GM12872 (cell line): ENCODE measurements at regions not wholly inside any gene's neighbourhood (a gene's known extent, or its start where the extent isn't known, plus 50 kb on each side); places are given as distances from the start of the nearest gene placed in this dataset.

ENCODE experiments used
- TF ChIP-seq, protein P1 (sequence below): IDR thresholded peaks from 3 replicates; pipeline ENCODE4 v1.5.1; 2011; ENCODE audit warnings: low read depth, mild to moderate bottlenecking, low read length, moderate library complexity; ENCODE audit not compliant: insufficient read depth

DNA sequence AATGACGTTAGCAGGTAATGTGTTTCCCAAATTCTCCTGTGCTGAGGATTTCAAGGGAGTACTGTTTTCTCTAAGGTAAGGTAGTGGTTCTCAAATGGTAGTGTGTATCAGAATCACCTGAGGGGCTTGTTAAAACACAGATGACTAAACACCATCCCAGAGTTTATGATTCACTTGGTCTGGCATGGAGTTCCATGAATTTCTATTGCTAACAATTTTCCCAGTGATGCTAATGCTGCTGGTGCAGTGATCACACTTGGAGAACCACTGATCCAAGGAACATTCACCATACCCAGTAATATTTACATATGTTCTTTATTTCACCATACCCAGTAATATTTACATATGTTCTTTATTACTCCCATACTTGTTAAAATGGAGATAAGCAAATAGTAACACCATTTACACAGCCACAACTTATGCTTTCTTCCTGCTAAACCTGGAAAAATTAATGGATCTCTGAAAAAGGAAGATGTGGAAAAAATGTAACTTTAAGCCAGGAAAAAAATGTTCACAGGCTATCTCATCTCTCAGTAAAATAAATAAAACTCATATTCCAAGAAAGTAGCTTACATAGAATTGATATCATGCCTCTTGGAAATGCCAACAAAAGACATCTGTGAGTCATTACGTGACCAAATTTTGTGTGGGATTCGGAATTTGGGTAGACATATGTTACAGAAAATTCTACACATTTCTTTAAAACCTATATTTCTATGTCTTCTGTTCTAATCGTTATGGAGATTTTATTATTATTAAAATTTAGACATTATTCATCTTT, 129.5 kb downstream of the MMUT start:
- TF ChIP-seq, protein P1, sequence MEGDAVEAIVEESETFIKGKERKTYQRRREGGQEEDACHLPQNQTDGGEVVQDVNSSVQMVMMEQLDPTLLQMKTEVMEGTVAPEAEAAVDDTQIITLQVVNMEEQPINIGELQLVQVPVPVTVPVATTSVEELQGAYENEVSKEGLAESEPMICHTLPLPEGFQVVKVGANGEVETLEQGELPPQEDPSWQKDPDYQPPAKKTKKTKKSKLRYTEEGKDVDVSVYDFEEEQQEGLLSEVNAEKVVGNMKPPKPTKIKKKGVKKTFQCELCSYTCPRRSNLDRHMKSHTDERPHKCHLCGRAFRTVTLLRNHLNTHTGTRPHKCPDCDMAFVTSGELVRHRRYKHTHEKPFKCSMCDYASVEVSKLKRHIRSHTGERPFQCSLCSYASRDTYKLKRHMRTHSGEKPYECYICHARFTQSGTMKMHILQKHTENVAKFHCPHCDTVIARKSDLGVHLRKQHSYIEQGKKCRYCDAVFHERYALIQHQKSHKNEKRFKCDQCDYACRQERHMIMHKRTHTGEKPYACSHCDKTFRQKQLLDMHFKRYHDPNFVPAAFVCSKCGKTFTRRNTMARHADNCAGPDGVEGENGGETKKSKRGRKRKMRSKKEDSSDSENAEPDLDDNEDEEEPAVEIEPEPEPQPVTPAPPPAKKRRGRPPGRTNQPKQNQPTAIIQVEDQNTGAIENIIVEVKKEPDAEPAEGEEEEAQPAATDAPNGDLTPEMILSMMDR: no peak

DNA sequence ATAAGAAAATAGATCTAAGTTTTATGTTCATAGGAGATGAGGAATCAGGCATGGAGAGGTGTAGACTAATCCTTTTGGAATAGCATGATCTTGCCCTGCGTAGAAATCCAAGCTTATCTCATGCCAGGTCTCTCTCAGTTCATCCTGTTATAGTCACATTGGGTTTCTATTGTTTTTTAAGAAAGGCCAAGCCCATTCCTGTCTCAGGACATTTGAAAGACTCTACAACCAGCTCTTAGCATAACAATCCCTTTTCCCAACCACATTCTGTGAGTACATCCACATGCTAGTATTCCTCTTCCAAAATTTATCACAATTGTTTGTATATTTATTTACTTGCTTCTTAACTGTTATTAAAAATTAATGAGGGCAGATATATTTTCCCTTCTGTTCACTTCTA, 130.3 kb downstream of the MMUT start:
- TF ChIP-seq, protein P1: no peak

DNA sequence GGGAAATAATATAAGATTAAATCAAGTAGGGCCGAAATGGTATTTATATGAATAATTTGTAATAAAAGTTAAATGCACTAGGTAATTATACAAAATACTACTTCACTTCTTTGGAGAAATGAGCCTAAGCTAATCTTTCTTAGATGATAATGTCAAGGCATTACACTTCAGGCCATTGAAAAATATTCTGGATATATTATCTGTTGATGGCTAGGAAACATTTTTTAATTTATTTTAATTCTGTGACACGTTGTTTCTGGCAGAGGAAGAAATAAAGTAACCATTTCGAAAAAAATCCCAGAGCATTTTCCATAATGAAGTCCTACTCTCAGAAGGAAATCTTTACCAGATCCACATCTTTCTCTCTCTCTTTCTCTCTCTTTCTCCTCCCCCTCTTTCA, 133.9 kb downstream of the MMUT start:
- TF ChIP-seq, protein P1: no peak

DNA sequence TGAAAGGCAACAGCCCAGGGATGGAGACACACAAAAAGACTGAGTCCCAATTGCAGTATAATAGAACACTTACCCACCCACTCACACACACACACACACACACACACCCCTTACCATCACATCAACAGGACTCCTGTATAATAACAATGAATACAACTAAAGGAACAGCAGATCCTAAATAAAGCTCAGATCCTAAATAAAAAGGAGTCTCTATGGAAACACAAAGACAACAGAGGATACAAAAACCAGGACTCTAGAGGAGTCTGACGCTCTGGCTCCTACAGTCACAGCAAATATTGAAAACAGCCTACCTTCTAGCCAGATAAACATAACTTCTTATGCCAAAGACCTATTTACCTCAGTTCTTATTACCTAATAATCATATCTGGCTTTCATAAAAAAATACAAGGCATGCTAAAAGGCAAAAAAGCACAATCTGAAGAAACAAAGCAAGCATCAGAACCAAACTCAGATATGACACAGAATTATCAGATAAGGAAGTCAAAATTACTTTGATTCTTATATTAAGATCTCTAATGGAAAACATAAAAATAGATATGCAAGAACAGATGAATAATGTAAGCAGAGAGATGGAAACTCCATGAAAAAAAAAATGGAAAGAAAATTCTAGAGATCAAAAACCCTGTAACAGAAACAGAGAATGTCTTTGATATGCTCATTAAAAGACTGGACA, 134.9 kb downstream of the MMUT start:
- TF ChIP-seq, protein P1: no peak

DNA sequence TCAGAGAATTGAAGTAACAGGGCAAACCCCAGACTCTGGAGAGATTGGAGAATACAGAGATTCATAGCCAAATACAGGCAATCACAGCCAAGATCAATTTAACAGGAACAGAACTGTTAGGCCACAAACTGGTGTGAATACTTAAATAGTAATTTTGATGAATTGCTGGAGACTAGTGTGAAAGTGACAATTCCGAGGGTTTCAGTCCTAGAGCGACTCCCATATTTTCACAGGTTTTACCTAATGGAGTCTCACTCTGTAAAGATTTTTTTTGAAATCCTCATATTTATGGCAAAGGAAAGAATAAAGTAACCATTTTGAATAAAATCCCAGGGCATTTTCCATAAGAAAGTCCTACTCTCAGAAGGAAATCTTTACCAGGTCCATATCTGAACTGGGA, 135.5 kb downstream of the MMUT start:
- TF ChIP-seq, protein P1: no peak

DNA sequence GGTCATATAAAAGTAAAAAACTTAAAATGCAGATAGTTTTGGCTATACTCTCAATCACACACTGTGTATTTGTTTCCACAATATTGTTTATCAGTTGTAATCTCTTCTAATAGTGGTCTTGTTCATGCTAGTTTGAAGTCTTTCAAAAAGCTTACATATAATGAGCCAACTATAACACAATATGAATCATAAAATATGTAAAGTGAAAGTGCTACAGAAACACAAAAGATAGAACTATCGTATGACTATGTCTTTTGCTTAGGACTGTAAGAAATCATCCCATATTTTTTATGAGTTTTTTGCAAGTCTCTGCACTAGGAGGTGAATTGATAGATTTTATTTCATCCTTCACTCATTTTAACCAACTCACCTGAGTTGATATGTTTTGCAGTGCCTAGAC, 136.0 kb downstream of the MMUT start:
- TF ChIP-seq, protein P1: no peak

DNA sequence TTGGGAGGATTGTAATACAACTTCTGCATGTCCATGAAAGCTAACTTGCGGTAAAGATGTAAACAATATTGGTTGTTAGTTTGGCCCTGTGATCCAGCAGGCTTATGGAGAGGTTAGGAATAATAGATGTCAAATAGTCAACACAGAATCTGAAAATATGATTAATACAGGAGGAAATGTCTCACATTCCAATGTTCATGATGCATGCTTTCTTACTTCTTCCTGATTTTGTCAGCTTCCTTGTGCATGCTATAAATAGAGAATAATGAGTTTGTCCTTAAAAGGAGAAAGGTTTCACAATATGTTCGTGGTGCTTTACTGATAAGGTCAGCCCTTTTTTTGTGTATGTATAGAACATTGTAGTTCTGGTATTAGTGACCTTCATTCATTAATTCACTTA, 136.7 kb downstream of the MMUT start:
- TF ChIP-seq, protein P1: no peak
